ENCODE measurements at regions not wholly inside any gene's neighbourhood (a gene's known extent, or its start where the extent isn't known, plus 50 kb on each side); places are given as distances from the start of the nearest gene placed in this dataset.

DNA sequence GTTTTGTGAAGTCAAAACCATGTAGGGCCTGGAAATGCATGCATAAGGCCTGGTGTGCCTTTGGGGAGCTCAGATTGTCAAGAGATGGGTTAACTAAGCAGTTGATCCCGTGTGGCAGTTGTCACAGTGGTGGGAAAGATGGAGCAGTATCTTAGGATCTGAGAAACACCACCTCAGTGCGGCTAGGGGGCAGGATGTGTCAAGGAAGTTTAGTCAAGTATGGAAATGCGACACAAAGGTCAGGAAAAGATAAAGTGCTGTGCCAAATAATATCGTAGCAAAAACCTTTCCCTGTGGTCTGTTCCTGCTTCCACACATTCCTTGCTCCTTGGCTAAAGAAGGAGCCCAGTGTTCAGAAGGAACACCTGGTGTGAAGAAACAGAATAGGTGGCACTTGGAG lies 396.4 kb downstream of the EDEM1 start:
- TF ChIP-seq, protein P1, sequence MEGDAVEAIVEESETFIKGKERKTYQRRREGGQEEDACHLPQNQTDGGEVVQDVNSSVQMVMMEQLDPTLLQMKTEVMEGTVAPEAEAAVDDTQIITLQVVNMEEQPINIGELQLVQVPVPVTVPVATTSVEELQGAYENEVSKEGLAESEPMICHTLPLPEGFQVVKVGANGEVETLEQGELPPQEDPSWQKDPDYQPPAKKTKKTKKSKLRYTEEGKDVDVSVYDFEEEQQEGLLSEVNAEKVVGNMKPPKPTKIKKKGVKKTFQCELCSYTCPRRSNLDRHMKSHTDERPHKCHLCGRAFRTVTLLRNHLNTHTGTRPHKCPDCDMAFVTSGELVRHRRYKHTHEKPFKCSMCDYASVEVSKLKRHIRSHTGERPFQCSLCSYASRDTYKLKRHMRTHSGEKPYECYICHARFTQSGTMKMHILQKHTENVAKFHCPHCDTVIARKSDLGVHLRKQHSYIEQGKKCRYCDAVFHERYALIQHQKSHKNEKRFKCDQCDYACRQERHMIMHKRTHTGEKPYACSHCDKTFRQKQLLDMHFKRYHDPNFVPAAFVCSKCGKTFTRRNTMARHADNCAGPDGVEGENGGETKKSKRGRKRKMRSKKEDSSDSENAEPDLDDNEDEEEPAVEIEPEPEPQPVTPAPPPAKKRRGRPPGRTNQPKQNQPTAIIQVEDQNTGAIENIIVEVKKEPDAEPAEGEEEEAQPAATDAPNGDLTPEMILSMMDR (IDR thresholded peaks at IDR 0.05; ENCODE audit: insufficient read depth, low read length, poor library complexity, severe bottlenecking) = no peak
- no peak for TF ChIP-seq EZH2phosphoT487 (conservative IDR thresholded peaks at IDR 0.05; ENCODE audit: low read length)
